ENCODE measurements at regions not wholly inside any gene's neighbourhood (a gene's known extent, or its start where the extent isn't known, plus 50 kb on each side); places are given as distances from the start of the nearest gene placed in this dataset.

DNA sequence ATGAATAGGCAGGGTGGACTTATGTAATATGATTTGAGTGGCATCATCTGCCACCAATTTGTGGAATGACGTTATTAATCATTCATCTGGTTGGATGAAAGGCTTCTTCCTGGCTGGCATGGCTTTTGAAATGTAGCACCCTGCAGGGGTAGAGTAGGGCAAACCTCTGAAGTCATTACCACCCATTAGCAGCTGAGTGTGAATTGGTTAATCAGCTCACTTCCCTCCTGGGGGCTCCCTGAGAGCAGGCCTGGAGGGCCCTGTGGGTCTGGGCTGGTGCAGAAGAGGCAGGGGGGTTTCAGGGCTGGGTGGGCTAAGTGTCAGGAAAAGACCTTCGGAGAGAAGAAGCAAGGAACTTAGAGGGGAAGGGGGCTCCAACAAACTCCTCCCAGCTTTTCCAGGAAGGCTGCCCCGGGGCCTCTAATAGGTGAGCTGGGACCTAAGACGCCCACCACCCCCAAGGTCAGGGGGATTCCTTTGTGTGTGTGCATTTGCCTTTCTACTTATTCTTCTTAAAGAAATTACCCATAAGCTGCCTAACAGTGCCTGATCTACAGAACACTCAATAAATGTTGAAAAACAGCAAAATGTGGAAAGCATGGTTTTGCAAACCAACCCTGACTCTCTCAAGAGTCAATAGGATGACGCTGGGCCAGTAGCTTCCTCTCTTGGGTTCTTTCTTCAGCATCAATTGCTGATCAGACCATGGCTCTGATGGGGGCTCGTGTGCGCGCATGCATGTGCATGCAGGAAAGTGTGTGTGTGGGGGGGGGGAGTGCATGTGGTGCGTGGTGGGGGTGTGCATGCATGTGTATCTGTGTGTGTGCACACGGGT, 49.7 kb upstream of the ZNF516 start (continued):
- TF ChIP-seq, protein P1, sequence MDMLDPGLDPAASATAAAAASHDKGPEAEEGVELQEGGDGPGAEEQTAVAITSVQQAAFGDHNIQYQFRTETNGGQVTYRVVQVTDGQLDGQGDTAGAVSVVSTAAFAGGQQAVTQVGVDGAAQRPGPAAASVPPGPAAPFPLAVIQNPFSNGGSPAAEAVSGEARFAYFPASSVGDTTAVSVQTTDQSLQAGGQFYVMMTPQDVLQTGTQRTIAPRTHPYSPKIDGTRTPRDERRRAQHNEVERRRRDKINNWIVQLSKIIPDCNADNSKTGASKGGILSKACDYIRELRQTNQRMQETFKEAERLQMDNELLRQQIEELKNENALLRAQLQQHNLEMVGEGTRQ (IDR thresholded peaks at IDR 0.05; ENCODE audit: borderline replicate concordance, low read depth, low read length) = no peak
- no peak for TF ChIP-seq FOSL2 (IDR thresholded peaks at IDR 0.05; ENCODE audit: borderline replicate concordance, low read depth)
- TF ChIP-seq ELF1 (IDR thresholded peaks at IDR 0.05) = no peak
- TF ChIP-seq, protein P2, sequence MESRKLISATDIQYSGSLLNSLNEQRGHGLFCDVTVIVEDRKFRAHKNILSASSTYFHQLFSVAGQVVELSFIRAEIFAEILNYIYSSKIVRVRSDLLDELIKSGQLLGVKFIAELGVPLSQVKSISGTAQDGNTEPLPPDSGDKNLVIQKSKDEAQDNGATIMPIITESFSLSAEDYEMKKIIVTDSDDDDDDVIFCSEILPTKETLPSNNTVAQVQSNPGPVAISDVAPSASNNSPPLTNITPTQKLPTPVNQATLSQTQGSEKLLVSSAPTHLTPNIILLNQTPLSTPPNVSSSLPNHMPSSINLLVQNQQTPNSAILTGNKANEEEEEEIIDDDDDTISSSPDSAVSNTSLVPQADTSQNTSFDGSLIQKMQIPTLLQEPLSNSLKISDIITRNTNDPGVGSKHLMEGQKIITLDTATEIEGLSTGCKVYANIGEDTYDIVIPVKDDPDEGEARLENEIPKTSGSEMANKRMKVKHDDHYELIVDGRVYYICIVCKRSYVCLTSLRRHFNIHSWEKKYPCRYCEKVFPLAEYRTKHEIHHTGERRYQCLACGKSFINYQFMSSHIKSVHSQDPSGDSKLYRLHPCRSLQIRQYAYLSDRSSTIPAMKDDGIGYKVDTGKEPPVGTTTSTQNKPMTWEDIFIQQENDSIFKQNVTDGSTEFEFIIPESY (IDR thresholded peaks at IDR 0.05; ENCODE audit: borderline replicate concordance, low read depth) = no peak
- TF ChIP-seq GATA2 (CRISPR knock-in tag; IDR thresholded peaks at IDR 0.05) = no peak
- no peak for TF ChIP-seq NRF1 (IDR thresholded peaks at IDR 0.05; ENCODE audit: low read depth, low read length)
- TF ChIP-seq, protein P3, sequence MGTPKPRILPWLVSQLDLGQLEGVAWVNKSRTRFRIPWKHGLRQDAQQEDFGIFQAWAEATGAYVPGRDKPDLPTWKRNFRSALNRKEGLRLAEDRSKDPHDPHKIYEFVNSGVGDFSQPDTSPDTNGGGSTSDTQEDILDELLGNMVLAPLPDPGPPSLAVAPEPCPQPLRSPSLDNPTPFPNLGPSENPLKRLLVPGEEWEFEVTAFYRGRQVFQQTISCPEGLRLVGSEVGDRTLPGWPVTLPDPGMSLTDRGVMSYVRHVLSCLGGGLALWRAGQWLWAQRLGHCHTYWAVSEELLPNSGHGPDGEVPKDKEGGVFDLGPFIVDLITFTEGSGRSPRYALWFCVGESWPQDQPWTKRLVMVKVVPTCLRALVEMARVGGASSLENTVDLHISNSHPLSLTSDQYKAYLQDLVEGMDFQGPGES (IDR thresholded peaks at IDR 0.05; ENCODE audit: low read depth, low read length) = no peak
- TF ChIP-seq, protein P4, sequence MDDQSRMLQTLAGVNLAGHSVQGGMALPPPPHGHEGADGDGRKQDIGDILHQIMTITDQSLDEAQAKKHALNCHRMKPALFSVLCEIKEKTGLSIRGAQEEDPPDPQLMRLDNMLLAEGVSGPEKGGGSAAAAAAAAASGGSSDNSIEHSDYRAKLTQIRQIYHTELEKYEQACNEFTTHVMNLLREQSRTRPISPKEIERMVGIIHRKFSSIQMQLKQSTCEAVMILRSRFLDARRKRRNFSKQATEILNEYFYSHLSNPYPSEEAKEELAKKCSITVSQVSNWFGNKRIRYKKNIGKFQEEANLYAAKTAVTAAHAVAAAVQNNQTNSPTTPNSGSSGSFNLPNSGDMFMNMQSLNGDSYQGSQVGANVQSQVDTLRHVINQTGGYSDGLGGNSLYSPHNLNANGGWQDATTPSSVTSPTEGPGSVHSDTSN (IDR thresholded peaks at IDR 0.05) = no peak
- TF ChIP-seq EZH2phosphoT487 (IDR thresholded peaks at IDR 0.05; ENCODE audit: borderline replicate concordance, low read depth) = no peak
- TF ChIP-seq RFX5 (IDR thresholded peaks at IDR 0.05; ENCODE audit: low read length) = no peak

Small RNA genes lying in the stretch of these regions (small RNA-seq; reads per million reads assigned to genes)
- gene AC139085.1 = 0 reads per million in 7 experiments

Data from SK-N-SH (cell line).